Liver (tissue), 3 donors: ENCODE measurements at regions not wholly inside any gene's neighbourhood (a gene's known extent, or its start where the extent isn't known, plus 50 kb on each side); places are given as distances from the start of the nearest gene placed in this dataset.

Experiments
- CTCF ChIP-seq: fragments of 150-350 bp; IDR thresholded peaks from 2 replicates; pipeline ENCODE4 v1.5.1; 2017; ENCODE audit warnings: improper control_type of control experiment, low read depth, low read length; ENCODE audit not compliant: missing input control
- EGR1 ChIP-seq, 2 donors: IDR thresholded peaks; 2 replicates each; pipeline ENCODE4 v1.6.1; 2016 to 2018; ENCODE audit warnings: antibody characterized with exemption in 2 of 2, low read depth in 2 of 2
- GABPA ChIP-seq, 2 donors: IDR thresholded peaks in 1 of 2; conservative IDR thresholded peaks in 1 of 2; 2 replicates each; pipeline ENCODE4 v1.6.1; 2016; ENCODE audit warnings: antibody characterized with exemption in 2 of 2, mild to moderate bottlenecking in 1 of 2, moderate library complexity in 1 of 2
- JUND ChIP-seq, 2 donors: IDR thresholded peaks; 2 replicates each; pipeline ENCODE4 v1.6.1; 2016; ENCODE audit warnings: antibody characterized with exemption in 2 of 2
- MAX ChIP-seq: IDR thresholded peaks from 2 replicates; pipeline ENCODE4 v1.6.1; 2016; ENCODE audit warnings: antibody characterized with exemption
- RAD21 ChIP-seq, 2 donors: IDR thresholded peaks; 2 replicates each; pipeline ENCODE4 v1.6.1; 2016; ENCODE audit warnings: antibody characterized with exemption in 2 of 2, mild to moderate bottlenecking in 2 of 2
- REST ChIP-seq: IDR thresholded peaks from 2 replicates; pipeline ENCODE4 v1.6.1; 2016; ENCODE audit warnings: antibody characterized with exemption, mild to moderate bottlenecking
- RXRA ChIP-seq, 2 donors: IDR thresholded peaks; 2 replicates each; pipeline ENCODE4 v1.6.1; 2017 to 2018; ENCODE audit warnings: antibody characterized with exemption in 2 of 2, mild to moderate bottlenecking in 1 of 2
- SP1 ChIP-seq: IDR thresholded peaks from 2 replicates; pipeline ENCODE4 v1.6.1; 2018; ENCODE audit warnings: antibody characterized with exemption, mild to moderate bottlenecking
- TAF1 ChIP-seq: conservative IDR thresholded peaks from 2 replicates; pipeline ENCODE4 v1.6.1; 2016; ENCODE audit warnings: antibody characterized with exemption, mild to moderate bottlenecking
- YY1 ChIP-seq: IDR thresholded peaks from 2 replicates; pipeline ENCODE4 v1.6.1; 2016; ENCODE audit warnings: antibody characterized with exemption, mild to moderate bottlenecking
- ZBTB33 ChIP-seq: IDR thresholded peaks from 2 replicates; pipeline ENCODE4 v1.6.1; 2016; ENCODE audit warnings: antibody characterized with exemption
- donor health status: healthy.
- donor health status: healthy.

- TF ChIP-seq CTCF (no peak), GABPA (IDR thresholded peaks at IDR 0.05 in 1 of 2, conservative IDR thresholded peaks at IDR 0.05 in 1 of 2) (no peak), TAF1 (no peak), RAD21 (IDR thresholded peaks at IDR 0.05) (no peak), RXRA (IDR thresholded peaks at IDR 0.05) (no peak), JUND (IDR thresholded peaks at IDR 0.05) (no peak), SP1 (no peak), MAX (no peak), EGR1 (IDR thresholded peaks at IDR 0.05; ENCODE audit: low read depth in 2 of 2) (no peak), REST (no peak), ZBTB33 (no peak), YY1 (no peak)
These were observed 421.9 kb upstream of the ADAMTSL1 start for GRCh38 chr9:18052060-18052459.
